Activated CD4-positive, alpha-beta T cell treated with anti-CD3 and anti-CD28 coated beads, Interleukin-2, amount 50 U/mL, for 16 hours (primary cell): ENCODE measurements at regions not wholly inside any gene's neighbourhood (a gene's known extent, or its start where the extent isn't known, plus 50 kb on each side); places are given as distances from the start of the nearest gene placed in this dataset.
"Not testable (repeated sequence)": the region's sequence is repeated elsewhere in the genome, so short reads cannot be mapped to it uniquely, and the experiment has no call there.

Experiments used
- DNase-seq: peaks from one replicate; pipeline ENCODE4 v3.0.0-alpha.2; 2020

DNA sequence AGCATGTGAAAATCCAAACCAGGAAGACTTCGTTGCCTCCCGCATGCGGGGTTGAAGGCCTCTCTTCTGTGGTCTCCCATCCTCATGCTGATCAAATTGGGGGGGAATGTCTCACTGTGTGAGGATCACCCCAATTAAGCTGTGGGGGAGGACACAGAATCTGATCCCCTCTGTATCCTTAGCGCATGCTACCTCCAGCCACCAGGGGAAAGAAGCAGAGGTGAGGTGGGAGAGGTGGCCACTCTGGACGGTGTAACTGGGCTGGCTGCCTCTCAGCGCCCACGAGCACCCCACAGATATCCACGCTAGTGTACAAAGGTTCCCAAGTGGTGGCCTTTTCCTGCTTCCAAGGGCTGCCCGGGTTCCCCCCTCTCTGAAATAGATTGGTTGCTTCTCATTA is 177.6 kb upstream of the PLGLB1 start:
- not testable (repeated sequence) for DNase-seq

DNA sequence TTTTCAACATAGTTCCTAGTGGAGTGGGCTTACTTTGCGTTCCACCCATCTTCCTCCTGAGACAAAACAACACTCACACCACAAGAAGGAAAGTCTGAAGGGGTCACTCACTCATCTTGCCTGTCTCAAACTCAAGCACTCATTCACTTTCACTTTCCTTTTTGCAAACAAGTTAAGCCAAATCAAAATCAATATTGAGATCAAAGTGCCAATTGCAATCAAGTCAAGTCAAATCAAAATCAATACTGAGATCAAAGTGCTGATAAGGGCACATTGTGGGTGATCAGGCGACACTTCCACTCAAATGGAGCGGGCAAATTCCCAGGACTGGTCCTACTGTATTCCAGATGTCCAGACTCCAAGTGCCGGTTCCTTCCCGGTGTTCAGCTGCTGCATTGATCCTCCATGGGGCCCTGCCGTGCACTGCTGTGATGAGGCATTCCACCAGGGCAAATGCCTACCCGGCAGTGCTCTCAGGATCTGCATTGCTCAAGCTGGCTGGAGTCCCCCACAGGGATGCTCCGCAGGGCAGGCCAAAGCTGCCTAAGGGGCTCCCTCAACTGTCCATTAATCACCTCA is 183.0 kb upstream of the PLGLB1 start:
- not testable (repeated sequence) for DNase-seq

DNA sequence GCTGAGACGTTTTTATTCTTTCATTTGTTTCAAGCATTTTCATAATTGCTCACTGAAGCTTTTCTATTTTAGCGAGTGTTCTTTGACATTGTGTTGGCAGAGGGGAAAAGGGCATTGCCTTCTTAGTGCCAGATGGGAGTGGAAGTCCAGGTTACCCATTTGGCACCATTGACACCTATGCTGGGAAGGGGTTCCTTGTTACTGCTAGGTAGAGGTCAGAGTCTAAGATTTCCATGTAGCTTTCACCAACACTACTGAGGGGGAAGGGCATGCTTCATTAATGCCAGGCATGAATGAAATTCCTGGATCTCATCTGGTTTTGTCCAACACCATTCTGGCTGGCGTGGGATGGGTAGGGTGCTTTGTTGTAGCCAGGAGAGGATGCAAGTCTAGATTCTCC is 191.3 kb upstream of the PLGLB1 start:
- not testable (repeated sequence) for DNase-seq

DNA sequence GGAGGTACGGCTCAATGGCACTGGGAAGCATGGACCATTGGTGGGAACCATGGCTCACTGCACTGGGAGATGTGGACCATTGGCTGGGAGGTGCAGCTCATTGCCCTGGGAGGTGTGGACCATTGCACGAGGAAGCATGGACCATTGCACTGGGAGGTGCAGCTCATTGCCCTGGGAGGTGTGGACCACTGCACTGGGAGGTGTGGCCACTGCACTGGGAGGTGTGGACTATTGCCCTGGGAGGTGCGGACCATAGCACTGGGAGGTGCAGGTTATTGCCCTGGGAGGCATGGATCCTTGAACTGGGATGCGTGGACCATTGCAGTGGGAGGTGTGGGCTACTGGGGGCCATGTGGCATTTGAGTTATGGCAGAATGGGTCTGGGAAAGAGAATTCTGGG is 195.4 kb upstream of the PLGLB1 start:
- not testable (repeated sequence) for DNase-seq

DNA sequence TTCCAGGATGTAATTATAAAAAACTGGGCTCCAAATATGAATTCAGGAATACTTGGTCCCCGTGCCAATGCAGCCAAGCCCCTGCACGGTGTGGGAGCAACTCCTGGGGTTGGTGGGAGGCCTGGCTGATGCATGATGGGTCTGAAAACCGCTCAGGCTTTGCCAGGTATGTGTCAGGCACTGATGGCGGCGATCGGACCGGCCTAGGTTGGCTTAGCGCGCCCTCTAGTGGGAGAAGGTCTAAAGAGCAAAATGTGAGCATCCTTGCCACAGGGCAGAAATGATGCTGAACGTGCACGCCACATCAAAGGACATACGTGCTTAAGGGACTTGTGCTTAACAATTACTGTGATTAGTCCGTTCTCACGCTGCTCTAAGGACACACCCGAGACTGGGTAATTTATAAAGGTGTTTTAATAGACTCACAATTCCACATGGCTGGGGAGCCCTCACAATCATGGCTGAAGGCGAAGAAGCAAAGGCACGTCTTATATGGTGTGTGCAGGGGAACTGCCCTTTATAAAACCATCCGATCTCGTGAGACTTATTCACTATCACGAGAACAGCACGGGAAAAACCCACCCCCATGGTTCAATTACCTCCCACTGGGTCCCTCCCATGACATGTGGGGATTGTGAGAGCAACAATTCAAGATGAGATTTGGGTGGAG is 196.2 kb upstream of the PLGLB1 start:
- not testable (repeated sequence) for DNase-seq

DNA sequence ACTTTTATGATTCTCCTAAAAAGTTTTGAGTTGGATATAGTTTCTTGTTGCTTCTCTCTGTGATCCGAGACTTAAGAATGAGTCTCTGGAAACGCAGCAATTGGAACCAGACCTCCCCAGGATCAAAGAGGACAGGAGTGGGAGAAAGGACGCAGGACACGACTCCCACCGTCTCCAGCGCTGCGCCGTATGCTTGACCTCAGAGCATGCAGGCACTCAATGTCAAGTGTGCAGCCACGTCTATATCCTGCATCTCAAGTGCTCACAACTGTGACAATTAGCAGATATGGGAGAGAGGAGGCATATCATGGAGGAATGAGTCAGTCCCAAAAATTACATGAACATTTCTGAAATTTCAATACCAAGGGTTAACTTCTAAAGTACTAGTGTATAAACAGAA is 199.0 kb upstream of the PLGLB1 start:
- not testable (repeated sequence) for DNase-seq

DNA sequence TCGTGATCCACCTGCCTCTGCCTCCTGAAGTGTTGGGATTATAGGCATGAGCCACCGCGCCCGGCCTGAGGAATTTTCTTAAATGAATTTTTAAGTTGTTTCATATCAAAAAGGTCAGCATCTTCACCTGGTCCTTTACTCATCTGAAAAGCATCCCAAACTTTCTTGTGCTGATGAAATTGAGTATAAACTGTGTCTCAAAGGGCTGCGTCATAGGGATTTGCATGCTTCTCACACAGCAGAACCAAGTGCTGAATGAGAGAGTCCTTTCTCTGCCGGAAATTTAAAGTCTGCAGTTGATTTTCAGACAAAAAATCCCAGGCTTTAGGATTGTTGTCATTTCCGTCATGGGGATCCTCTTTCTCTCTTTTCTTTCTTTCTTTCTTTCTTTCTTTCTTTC is 200.5 kb upstream of the PLGLB1 start:
- not testable (repeated sequence) for DNase-seq

DNA sequence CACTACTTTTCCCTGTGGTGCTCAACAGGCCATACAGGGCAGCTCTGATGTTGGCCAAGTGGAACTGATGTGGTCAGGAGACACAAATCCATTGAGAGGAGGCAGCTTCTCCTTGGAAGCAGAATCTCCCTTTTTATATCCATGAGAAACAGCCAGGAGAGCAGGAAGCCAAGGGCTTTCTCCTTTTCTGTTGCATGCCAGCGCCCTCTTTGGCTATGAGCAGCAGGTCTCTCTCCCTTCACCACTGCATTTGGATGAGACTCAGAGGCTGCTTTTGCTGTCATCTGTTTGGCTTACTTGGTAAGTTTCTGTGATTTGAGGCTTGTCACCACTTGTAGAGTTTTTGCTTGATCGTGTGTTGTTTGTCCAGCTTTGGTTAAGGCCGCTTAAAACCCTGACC is 202.2 kb upstream of the PLGLB1 start:
- not testable (repeated sequence) for DNase-seq

DNA sequence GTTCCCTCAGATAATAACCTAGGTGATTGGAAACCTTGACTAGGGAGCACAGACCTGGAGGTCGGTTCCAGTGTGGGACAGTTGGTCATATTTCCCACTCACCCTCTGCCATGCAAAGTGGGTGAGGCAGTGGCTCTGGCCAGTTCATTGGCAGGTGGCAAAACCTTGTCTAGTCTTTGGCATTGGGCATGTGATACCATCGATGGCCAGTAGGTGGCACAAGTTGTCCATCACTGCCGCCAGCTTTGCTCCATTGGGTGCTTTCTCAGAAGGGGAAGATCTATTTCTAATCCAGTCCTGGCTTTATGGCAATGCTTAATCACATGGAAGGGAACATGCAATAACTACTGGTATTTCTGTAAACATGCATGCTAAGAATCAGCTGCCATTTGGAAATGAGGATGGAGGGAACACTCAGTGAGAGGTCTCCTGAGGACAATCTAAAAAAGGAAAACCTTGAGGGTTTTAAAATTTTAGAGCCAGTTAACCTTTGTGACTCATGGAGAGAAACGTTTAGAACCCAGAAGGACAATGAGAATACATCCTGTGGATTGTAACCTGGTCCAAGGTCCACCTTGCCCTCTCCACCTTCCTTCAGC is 207.5 kb upstream of the PLGLB1 start:
- DNase-seq: not testable (repeated sequence)

DNA sequence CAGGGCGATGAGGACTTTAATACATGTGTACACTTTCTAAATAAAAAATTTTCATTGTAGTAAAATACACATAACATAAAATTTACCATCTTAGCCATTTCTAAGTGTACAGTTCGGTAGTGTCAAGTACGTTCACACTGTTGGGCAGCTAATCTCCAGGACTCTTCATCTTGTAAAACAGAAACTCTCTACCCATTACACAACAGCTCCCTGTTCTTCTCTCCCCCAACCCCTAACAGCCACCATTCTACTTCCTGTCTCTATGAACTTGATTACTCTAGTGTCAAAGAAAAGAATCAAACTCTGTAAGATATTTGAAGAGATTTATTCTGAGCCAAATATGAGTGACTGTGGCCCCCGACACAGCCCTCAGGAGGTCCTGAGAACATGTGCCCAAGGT is 208.3 kb upstream of the PLGLB1 start:
- DNase-seq: not testable (repeated sequence)

DNA sequence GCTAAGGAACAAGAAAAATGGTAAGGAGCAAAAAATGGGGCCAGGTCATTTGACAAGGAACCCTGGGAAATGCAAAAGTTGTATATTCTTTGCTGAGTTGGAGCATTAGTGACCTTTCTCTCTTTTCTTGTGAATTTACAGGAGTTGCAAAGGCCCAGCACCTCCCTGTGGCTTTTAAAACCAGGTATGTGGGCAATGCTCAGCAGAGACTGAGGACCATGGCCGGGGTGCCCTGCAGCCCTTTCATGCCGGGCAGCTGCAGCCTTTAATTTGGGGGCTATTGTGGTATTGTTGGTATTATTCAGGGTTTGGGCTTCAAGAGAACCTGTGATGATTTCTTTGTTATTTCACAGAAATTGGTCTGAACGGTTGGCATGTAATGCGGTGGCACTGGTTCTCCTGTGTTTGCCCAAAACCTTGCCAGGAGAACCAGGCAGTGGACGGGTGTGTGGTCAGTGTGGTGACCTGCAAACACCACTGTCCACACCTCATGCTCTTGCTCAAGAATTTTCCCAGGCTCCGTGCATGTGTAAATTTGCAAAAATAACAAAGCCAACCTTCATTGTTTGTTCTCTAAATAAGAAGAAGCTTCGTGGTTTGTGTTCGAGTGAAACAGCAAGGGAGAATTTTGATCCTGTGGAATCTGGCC is 213.8 kb upstream of the PLGLB1 start:
- DNase-seq: not testable (repeated sequence)

DNA sequence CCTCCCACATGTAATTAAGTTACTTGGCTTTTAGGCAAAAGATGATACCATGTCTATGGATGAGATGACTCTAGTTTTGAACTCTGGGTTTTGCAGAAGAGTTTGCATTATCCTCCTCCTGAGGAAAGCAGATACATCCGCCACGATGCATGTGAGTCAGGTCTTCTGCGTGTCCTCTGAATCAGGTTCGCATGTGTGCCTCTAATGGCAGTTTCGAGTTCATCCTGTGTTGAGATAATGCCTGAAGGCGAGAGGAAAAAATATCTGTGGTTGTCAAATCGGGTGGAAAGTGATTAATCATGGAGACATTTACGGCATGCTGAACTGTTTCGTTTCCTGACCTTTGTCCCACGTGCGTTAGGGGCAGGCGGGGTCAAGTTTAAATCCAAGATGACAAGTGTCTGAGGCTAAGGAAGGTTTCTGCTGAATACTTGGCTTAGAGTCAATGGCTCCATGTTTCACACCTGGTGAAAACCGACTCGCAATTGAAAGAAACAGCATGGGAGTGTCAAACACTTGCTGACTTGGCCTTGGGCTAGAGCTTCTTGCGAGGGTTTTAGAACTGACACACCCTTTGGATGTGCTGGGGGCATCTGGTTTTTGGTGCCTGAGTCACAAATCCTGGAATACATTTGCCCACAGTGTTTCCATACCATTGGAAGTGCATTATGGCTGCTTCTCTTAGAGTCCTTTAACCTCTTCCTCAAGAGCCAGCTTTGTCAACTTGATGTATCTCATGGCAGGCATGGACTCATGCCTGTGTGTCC is 216.1 kb upstream of the PLGLB1 start:
- DNase-seq: peak; percentile 25

DNA sequence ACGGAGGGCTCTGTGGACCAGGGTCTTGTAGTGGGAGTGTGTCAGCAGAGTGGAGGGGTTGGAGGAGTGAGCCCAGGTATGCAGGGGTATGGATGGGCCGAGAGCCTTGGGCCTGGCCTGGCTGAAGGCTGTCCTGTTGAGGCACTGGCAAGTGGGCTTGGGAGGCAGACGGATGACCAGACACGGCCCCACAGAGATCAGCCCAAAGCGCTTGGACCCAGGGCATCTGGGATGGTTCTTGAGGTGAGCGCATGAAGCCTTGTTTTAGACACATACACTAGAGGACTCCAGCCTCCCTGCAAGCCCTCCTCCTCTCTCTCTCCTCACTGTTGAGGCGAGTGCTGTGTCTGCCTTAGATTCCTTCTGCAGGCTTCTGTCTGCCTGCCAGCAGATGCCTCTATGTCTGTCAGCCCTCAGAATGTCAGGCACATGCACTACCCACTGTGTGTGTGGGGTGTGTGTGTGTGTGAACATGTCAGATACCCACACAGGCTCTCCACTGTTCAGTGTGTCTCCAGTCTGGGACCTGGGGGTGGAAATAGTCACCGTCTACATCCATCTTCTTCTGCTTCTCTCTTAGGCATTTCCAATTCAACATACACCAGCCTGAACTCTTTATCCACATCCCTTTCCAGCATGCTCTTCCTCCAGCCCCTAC is 218.0 kb upstream of the PLGLB1 start:
- not testable (repeated sequence) for DNase-seq

DNA sequence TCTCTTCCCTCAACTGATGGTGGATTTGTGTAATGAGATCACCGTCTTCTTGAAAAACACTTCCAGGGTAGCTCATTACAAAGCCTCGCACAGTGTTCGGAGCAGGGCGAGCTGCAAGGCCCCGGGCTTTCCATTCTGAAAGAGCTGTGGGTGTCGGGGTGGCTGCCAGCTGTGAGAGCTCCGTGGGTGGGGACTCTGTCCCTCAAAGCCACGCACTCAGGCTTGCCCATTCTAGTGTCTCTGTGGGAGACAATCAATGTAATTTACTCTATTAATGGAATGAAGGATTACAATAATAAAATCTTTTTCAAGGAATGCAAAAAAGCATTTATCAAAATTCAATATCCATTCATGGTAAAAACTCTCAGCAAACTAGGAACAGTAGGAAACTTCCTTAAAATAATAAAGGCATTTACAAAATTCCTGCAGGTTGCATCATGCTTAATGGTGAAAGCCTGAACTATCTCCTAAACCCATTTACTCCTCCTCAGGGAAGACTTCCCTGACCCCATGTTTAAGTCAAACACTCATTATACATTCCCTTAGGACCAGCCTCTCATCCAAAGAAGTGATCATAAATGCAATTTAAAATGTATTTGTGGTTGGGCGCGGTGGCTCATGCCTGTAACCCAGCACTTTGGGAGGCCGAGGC is 224.5 kb upstream of the PLGLB1 start:
- DNase-seq: not testable (repeated sequence)

DNA sequence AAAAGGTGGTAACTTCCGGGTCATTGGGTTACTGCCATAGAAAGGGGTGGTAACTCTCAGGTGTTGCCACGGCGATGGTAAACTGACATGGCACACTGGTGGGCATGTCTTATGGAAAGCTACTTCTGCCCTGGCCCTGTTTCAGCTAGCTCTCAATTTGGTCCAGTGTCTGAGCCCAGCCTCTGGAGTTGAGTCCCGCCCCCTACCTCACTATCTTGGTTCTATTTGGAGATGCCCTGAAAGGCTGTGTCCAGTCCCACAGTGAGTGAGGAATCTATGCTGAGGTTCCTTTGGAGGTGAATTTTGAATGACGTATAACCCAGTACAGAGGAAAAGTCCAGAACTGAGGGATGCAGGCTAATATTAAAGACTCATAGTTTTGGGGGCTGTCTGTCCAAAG is 230.4 kb upstream of the PLGLB1 start:
- DNase-seq: not testable (repeated sequence)

DNA sequence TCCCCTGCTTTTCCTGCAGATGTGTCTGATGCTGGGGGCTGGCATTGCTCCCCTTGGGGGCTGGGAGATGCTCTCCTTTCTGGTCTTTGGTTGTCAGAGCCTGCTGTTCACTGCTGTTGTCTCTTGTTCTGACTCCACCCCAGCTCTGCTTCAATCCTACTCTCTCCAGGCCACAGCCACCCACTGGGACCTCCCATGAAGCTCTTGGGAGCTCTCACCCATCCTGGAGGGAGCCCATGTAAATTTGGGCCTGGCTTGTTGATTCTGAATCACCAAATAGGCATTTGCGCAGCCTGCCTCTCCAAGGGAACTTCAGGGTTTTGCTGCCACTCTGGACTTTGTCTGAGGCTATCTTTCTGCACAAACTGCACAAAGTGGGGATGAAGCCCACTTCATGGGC is 232.9 kb upstream of the PLGLB1 start:
- DNase-seq: not testable (repeated sequence)

DNA sequence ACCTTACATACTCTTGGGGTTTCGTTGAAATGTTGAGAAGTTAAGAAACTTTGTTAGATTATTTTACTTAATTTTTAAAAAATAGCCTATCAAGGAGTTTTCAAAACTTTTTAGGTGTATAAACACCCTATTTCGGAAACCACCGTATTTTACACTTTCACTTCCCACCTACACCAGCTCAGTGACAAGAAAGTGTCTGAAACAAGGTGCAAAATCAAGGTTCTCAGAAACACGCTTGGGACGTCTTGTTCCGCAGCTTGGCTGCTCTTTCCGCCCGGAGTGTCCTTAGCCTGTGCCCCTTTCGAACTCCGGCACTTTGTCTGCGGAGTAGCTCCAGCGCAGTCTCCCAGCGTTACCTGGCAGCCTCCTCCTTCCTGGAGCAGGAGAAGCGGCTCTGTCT is 233.8 kb upstream of the PLGLB1 start:
- DNase-seq: not testable (repeated sequence)

DNA sequence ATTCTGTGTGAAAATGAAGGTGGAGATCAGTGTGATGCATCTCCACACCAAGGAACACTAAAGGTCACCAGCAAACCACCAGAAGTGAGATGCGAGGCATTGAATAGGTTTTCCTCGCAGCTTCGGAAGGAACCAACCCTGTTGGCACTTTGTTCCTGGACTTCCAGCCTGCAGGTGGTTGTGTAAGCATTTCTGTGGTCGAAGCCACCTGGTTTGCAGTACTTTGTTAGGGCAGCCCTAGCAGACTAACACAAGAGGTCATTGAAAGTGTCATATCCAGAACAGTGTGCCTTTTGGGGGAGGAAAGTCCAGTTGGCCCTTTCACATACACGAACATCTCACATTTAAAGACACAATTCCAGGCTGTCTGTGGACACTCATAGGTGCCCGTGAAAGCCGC is 237.2 kb upstream of the PLGLB1 start:
- not testable (repeated sequence) for DNase-seq

DNA sequence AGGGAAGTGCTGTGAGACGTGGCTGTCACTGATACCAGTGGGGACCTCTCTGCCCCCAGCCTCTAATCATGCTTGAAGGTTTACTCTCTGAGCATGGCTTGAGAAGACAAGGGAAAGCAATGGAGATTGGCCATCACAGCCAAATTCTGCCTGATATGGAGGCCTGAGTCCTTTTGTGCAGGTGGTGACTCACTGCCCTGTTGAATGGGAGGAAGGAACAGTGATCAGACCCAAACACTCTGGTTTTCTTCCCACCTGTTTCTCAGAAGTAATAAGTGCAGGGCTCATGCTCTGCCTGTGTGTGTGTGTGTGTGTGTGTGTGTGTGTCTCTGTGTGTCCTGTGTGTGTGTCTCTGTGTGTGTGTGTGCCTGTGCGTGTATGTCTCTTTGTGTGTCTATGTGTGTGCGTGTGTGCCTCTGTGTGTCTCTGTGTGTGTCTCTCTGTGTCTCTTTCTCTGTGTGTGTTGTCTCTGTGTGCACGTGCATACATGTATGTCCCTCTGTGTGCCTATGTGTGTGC is 240.6 kb upstream of the PLGLB1 start:
- DNase-seq: not testable (repeated sequence)

DNA sequence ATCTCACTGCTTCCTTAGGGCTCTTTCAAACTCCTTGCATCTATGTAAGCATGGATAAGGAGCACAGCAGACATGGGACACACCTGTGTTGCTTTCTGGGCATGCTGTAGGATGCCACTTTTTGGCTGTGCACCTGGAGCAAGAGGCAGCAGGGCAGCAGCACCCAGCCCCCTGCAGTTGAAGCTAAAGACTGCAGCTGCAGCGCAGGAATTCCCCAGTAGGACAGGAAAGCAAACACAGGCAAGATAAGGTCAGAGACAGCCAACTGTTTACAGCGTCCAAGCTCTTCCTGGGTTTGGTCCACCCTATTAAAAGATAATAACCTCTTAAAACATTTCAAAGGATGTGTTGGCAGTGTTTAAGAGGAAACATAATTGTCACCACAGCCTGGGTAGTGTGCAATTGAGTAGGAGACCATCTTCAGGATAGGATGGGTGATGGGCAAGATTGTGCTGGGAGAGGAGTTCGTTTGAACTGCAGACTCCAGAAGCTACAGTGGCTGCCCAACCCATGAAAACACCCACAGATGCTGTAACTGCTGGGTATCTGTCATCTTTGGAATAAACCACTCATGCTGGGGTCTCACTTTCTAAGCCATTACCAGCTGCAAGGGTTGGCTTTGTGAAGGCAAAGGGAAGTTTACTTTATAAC is 242.3 kb upstream of the PLGLB1 start:
- DNase-seq: not testable (repeated sequence)

DNA sequence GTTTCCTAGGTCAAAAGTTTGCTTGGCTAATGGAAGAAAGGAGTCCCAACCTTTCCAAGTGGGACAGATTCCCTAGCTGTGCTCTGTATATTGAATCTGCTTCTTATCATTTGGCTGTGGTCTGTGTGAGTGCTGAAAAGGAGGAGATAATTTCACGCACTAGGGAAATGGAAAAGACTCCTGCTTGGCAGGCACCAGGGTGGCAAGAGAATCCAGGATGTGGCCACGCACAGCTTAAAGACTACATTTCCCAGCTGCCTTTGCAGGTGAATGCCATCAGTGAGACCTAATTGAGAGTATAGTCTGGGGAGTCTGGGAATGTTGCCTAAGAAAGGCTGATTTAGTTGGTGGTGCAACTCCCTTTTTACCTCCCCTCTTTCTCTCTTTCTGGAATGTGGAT is 253.5 kb upstream of the PLGLB1 start:
- not testable (repeated sequence) for DNase-seq
